NCI-H128 (cell line): ENCODE measurements at regions not wholly inside any gene's neighbourhood (a gene's known extent, or its start where the extent isn't known, plus 50 kb on each side); places are given as distances from the start of the nearest gene placed in this dataset.

ENCODE experiments used
- DNase-seq: peaks from one replicate; lab custom pipeline; 2025; ENCODE audit not compliant: unreplicated experiment; lab: John Stamatoyannopoulos, UW

- DNase-seq = no peak
Observed at GRCh38 chr3:69443457-69443920, 57.6 kb upstream of the FRMD4B start.

GRCh38 chr3:69442771-69443311, 57.0 kb upstream of the FRMD4B start:
- no peak for DNase-seq

- DNase-seq = no peak
Observed at GRCh38 chr3:69441732-69442131, 55.8 kb upstream of the FRMD4B start.

- no peak for DNase-seq
Observed at GRCh38 chr3:69441040-69441439, 55.2 kb upstream of the FRMD4B start.

GRCh38 chr3:69439643-69440270, 53.9 kb upstream of the FRMD4B start:
- DNase-seq = no peak

GRCh38 chr3:69438476-69438875, 52.6 kb upstream of the FRMD4B start:
- no peak for DNase-seq

- no peak for DNase-seq
Observed at GRCh38 chr3:69435274-69436265, 49.7 kb upstream of the FRMD4B start.
